Activated naive CD4-positive, alpha-beta T cell treated with Interleukin-2 at 50 U/mL for 16 hours (primary cell): ENCODE measurements at regions not wholly inside any gene's neighbourhood (a gene's known extent, or its start where the extent isn't known, plus 50 kb on each side); places are given as distances from the start of the nearest gene placed in this dataset.
"Not testable (repeated sequence)": the region's sequence is repeated elsewhere in the genome, so short reads cannot be mapped to it uniquely, and the experiment has no call there.

Experiments used
- DNase-seq: peaks from one replicate; pipeline ENCODE4 v3.0.0-alpha.2; 2020

DNA sequence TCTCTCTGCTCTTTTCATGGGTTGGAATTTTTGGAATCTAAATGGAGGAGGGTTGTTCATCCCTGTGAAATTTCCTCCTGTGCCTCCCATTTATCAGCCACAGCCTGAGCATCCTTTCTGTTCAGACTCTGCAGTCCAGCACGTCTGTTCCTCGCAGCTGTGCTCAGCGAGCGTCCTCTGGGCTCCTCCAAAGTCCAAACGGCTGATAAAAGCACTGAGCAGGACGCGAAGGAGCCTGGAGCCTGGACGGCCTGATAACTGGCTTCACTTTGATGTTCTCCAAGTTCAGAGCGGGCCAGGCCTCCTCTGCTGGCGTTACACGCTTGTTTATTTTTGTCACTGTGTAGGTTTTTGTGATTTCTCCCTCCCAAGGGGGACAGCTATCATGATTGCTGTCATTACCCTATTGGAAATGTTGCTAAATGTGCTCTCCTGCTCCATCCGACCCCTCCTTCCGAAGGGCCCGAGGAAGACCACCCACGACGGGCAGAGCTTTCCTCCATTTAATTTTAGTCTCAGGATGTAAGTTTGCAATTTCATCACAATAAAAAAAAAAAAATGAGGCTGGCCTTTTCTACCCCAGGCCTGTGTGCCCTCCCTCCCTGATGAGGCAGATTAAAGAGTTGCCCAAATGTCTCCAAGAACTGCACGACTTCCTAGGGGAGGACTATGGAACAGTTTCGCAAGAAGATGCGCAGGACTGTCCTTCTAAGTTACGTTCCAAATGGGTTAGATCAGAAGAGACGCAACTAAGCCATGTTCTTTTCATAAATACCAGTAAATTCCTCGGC is 290.5 kb upstream of the FOXF1 start:
- DNase-seq, result no peak

GRCh38 chr16:86220561-86220960 is 289.8 kb upstream of the FOXF1 start:
- no peak for DNase-seq

GRCh38 chr16:86221085-86221484 is 289.2 kb upstream of the FOXF1 start:
- DNase-seq, result no peak

DNA sequence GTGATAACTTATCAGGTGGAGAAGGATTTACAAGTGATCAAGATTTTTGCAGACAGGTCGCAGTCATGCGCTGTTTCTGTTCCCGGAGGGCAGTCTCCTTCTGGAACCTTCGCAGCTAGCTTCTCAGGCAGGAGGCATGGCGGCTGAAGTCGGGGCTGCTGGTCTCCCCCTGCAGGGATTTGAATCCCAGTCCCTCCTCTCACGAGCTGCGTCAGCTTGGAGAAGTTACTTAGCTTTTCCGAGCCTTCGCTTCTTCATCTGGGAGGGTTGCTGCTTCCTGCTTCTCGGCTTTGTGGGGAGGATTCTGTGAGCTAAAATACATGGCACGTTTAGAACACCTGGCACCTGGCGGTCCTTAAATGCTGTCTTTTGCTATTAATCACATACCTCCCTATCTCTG is 287.8 kb upstream of the FOXF1 start:
- no peak for DNase-seq

GRCh38 chr16:86222965-86223551 is 287.3 kb upstream of the FOXF1 start:
- no peak for DNase-seq

- DNase-seq, result no peak
These were observed 286.2 kb upstream of the FOXF1 start for GRCh38 chr16:86224126-86224525.

- DNase-seq, result no peak
These were observed 285.7 kb upstream of the FOXF1 start for GRCh38 chr16:86224629-86225028.

DNA sequence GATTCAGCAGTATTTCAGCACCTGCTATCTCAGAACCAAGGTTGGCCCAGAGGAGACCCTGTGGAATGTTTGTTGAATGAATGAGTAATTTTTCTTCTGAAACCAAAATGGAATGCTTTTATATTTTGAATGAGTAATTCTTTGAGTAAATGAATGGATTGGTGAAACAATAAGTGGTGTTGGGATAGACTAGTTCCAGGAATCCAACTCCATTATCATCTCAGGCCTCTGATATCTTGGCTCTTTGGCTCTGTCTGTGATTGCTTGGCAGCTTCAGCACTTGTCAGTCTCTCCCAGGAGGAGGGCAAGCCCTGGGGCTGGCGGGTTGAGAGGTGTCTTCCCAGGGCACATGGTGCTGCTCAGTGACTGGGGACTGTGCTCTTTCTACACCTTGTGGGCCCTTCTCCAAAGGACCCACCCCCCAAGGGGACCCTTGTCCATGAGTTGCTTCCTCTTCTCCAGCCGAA is 284.4 kb upstream of the FOXF1 start:
- DNase-seq, result no peak

GRCh38 chr16:86227041-86227440 is 283.3 kb upstream of the FOXF1 start:
- DNase-seq, result no peak

- DNase-seq, result no peak
These were observed 282.5 kb upstream of the FOXF1 start for GRCh38 chr16:86227801-86228200.

GRCh38 chr16:86228713-86229112 is 281.6 kb upstream of the FOXF1 start:
- DNase-seq, result no peak

GRCh38 chr16:86229283-86229682 is 281.0 kb upstream of the FOXF1 start:
- DNase-seq, result no peak

DNA sequence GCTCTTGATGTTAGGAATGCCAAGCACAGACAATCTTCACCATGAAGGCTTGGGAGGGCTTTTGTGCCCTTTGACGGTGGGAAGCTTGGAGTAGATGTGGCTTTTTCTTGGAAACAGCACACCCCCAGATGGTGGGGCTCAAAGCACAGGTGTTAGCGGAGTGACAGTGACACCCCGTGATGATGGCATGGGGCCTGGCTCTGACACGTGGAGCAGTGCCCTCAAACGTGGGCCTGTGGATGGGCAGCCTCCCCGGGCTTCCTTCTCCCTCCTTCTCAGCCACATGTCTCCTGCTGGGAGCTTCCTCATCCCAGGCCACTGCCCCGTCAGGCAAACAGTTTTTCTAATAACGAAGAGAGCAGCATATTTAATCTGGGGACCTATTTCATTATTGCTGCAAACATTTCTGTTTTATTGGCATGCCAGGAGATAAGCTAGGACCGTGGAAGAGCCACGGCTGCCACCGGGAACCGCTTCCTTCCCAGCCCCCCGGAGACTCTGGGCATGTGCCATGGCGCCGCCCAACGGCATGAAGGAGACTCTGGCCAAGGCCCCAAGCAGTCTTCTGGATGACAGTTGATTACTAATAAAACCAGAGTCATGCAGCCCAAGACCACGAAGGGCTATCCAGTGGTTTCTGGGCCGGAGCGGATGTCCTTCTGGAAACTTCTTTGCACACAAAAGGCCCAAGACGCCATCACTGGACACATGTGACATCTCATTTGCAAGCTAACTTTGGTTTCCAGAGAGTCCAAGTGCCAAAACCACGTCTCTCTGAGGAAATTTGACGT is 280.3 kb upstream of the FOXF1 start:
- no peak for DNase-seq

GRCh38 chr16:86231321-86231995 is 278.9 kb upstream of the FOXF1 start:
- DNase-seq, result no peak

DNA sequence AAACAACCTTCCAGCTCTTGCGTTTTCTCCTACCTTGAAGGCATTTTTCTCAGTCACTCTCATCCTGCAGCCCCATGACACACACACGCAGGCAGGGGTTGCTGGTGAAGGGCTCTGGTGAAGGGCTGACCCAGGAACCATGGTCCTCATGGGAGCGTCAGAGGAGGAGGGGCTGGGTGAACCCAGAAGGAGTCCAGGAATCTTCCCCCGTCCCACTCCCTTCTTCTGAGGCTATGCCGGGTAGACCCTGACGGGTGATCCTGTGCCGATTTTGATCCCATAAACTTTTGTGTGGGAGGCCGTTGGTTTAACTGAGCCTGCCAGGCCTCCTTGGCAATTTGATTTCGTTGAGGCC is 278.4 kb upstream of the FOXF1 start:
- no peak for DNase-seq

DNA sequence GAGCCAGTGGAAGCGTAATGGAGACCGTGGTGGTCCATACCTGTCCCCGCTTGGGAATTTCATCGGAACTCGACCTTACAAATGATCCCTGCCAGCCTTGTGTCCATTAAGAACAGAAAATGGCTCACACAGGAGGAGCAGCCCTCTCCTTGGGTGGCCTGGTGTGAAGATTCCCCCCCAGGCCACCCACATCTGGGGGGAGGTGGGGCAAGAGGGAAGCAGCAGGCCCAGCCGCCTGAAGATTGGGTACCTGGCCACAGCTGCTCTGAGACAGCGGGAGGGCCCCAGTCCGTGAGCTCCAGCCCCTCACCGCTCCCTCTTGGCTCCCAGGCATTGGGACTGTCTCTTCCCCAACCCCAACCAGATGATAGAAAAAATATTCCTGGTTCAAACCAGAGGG is 277.8 kb upstream of the FOXF1 start:
- DNase-seq, result no peak

DNA sequence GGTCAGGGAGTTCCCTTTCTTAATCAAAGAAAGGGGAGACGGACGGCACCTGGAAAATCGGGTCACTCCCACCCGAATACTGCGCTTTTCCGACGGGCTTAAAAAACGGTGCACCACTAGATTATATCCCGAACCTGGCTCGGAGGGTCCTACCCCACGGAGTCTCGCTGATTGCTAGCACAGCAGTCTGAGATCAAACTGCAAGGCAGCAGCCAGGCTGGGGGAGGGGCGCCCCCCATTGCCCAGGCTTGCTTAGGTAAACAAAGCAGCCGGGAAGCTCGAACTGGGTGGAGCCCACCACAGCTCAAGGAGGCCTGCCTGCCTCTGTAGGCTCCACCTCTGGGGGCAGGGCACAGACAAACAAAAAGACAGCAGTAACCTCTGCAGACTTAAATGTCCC is 276.8 kb upstream of the FOXF1 start:
- DNase-seq, result not testable (repeated sequence)

DNA sequence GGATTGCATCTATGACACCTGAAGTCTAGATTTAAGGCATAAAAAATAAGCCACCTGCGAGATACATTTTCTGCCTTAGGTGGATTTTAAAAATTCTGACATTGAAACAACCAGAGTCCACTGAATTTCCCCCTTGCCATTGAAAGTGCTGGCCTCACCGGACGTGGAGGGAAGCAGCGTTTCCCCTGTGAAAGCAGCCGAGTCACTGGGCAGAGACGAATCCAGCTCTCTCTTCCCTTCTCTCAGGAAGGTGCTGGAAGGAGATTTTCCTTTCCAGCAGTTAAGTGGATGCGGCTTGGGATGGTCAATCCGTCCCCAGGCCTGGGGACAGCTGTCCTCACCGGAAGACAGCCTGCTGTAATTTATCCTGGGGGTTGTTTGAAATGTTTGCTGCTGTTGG is 270.9 kb upstream of the FOXF1 start:
- no peak for DNase-seq

- DNase-seq, result no peak
These were observed 269.5 kb upstream of the FOXF1 start for GRCh38 chr16:86240716-86241363.

DNA sequence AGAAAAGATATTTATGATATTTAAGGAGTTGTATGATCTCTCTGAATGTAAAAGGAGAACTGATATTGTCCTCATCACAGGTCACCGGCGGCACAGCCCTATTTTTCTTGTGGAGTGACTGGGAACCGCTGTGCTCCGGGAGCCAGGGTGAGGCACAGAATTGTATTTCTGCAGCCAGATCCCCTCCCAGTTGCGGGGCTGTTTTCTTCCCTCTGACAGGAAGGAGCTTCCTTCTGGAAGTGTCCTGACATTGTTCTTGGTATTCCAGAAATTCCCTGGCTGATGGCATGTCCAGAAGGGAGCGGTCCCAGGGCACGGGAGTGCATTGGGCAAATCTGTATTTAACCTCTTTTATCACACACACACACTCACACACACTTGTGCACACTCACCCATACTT is 268.6 kb upstream of the FOXF1 start:
- no peak for DNase-seq

DNA sequence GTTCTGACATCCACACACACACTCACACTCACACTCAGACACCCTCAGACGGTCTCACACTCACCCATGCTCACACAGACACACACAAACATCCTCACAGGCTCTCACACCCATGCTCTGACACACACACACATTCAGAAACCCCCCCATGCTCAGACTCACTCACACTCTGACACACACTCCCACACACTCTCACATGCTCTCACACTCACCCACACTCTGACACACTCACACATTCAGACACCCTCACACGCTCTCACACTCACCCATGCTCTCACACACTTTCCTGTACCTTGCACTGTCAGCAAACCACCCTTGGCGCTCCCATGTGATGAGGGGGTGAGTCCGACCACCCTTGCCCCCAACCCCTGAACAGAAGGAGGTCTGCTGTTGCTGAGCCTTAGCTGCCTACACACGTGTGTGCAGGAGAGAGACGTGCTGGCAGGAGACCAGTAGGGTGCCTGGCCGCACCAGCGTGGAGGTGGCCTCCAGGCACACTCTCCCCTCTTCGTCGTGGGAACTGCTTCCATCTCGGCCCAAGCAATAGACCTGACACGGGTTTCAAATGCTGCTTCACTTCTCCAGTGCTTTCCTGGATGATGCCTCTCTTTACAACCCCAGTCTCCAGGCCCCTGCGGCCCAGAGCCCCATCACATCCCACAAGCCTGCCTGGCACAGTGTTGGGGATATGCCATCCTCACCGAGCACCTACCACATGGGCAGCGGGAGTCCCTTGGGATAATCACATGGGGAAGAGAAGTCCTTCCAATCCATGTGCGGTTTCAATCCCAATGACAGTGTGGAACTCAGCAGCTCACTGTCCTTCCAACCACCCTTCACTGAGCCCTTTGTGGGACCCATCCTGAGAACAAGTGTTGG is 267.8 kb upstream of the FOXF1 start:
- no peak for DNase-seq

DNA sequence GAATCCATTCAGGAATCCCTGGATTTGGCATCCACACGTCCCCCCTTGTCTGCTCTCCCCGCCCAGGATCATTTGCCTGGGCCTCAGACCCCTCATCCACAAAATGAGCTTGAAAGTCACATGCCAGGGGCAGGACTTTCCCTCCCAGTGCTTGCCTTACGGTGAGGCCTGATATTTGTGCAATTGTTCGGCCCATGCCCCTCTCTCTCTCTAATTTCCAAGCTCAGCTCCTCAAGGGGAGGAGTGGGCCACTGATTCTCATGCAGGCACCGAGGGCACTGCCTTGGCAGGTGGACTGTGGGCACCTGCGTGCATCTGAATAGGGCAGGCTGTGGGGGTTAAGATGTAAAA is 267.2 kb upstream of the FOXF1 start:
- no peak for DNase-seq
